Peyer's patch (tissue), 4 donors: ENCODE measurements at regions not wholly inside any gene's neighbourhood (a gene's known extent, or its start where the extent isn't known, plus 50 kb on each side); places are given as distances from the start of the nearest gene placed in this dataset.

Source experiments
- DNase-seq, 3 donors: peaks; one replicate each; pipeline ENCODE4 v3.0.0-alpha.2; 2017 to 2019
- H3K27ac ChIP-seq, 4 donors: fragments of 200-600 bp; sonication (generic); one replicate each; pipeline ENCODE4 v1.5.1; 2016 to 2019
- H3K27me3 ChIP-seq, 2 donors: fragments of 200-600 bp; sonication (generic); one replicate each; pipeline ENCODE4 v1.5.1; 2019
- H3K36me3 ChIP-seq, 3 donors: fragments of 200-600 bp; sonication (generic); one replicate each; pipeline ENCODE4 v1.5.1; 2016 to 2019
- H3K4me1 ChIP-seq, 4 donors: fragments of 200-600 bp; sonication (generic); one replicate each; pipeline ENCODE4 v1.5.1; 2016 to 2019
- H3K4me3 ChIP-seq, 4 donors: fragments of 200-600 bp; sonication (generic); 1 replicate in 3 of 4; 2 replicates in 1 of 4; pipeline ENCODE4 v1.5.1; 2016 to 2019; ENCODE audit warnings: mild to moderate bottlenecking in 1 of 4
- H3K9me3 ChIP-seq, 4 donors: fragments of 200-600 bp; sonication (generic); one replicate each; pipeline ENCODE4 v1.5.1; 2016 to 2019; ENCODE audit warnings: mild to moderate bottlenecking in 1 of 4
- CTCF ChIP-seq, 6 experiments: fragments of 450-650 bp in 4 of 6; fragments of 200-600 bp in 2 of 6; sonication (generic) in 1 of 6; IDR thresholded peaks; one replicate each; pipeline ENCODE4 v1.5.1; 2017 to 2019; ENCODE audit warnings: antibody characterized with exemption in 6 of 6, mild to moderate bottlenecking in 3 of 6, moderate library complexity in 1 of 6
- POLR2A ChIP-seq, 2 donors: fragments of 450-650 bp; IDR thresholded peaks; one replicate each; pipeline ENCODE4 v1.5.1; 2017; ENCODE audit warnings: antibody characterized with exemption in 2 of 2, mild to moderate bottlenecking in 2 of 2, moderate library complexity in 2 of 2

DNA sequence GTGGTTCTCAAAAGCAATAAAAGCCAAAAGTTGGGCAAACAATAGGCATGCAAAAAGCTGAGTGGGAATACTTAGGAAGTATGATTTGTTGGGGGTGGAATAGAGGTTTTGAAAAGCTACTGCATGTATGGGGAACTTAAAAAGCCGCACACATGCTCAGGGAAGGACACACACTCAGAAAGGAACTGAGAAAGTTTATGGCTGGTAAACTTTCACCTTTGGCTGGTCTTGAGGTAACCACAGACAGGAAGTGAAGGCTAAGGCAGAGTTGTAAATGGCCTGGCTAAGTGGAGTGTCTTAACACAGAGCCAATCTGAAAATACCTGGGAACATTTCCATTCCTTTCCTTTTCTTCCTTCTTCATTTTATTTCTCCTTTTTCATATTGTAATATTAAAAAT, 134.5 kb upstream of the EXOC2 start:
- no peak for TF ChIP-seq POLR2A (IDR thresholded peaks at IDR 0.05)
- TF ChIP-seq CTCF (IDR thresholded peaks at IDR 0.05), result no peak
- H3K9me3 ChIP-seq, result peaks cover 0 to 4% (median 0%) of the 10 kb centered on the region in 4 donors
- DNase-seq, result no peak
- no peaks in the 10 kb centered on the region for H3K36me3 ChIP-seq
- no peak overlapping the region for H3K27ac ChIP-seq
- no peaks in the 10 kb centered on the region for H3K4me1 ChIP-seq
- H3K4me3 ChIP-seq, result no peak overlapping the region
- no peaks in the 10 kb centered on the region for H3K27me3 ChIP-seq

DNA sequence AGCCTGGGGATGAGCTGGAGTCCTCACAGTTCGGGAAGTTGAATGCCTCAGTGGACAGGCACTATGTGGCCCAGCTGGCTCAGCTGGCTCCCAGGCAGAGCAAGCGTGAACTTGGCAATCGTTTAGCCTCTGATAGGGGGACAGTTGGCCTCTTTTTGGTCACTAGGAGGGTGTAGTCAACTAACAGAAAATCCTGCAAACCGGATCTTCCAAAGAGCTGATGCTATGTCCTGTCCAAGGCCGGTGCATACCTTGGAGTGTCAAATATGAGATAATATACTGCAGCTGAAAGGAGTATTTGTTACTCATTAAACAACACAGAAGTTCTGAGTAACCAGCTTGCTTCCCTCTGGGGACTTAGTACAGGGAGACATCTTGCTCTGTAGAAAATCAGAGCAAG, 126.2 kb upstream of the EXOC2 start:
- H3K4me1 ChIP-seq, result peaks cover 0 to 12% (median 0%) of the 10 kb centered on the region in 4 donors
- no peaks in the 10 kb centered on the region for H3K27me3 ChIP-seq
- no peak for TF ChIP-seq CTCF (IDR thresholded peaks at IDR 0.05)
- TF ChIP-seq POLR2A (IDR thresholded peaks at IDR 0.05), result no peak
- no peak overlapping the region for H3K27ac ChIP-seq
- H3K36me3 ChIP-seq, result no peaks in the 10 kb centered on the region
- H3K9me3 ChIP-seq, result no peaks in the 10 kb centered on the region
- no peak for DNase-seq
- no peak overlapping the region for H3K4me3 ChIP-seq

- H3K4me1 ChIP-seq, result peaks cover 0 to 12% (median 0%) of the 10 kb centered on the region in 4 donors
- H3K36me3 ChIP-seq, result no peaks in the 10 kb centered on the region
- DNase-seq, result no peak
- H3K4me3 ChIP-seq, result no peak overlapping the region
- no peaks in the 10 kb centered on the region for H3K9me3 ChIP-seq
- no peak overlapping the region for H3K27ac ChIP-seq
- H3K27me3 ChIP-seq, result no peaks in the 10 kb centered on the region
- TF ChIP-seq CTCF (IDR thresholded peaks at IDR 0.05) (no peak), POLR2A (IDR thresholded peaks at IDR 0.05) (no peak)
Observed at GRCh38 chr6:818196-818595, 125.3 kb upstream of the EXOC2 start.

GRCh38 chr6:816510-817084, 123.7 kb upstream of the EXOC2 start:
- TF ChIP-seq POLR2A (IDR thresholded peaks at IDR 0.05), result no peak
- no peak for TF ChIP-seq CTCF (IDR thresholded peaks at IDR 0.05)
- peaks cover 0 to 12% (median 0%) of the 10 kb centered on the region in 4 donors for H3K4me1 ChIP-seq
- DNase-seq, result no peak
- H3K9me3 ChIP-seq, result no peaks in the 10 kb centered on the region
- H3K36me3 ChIP-seq, result no peaks in the 10 kb centered on the region
- H3K4me3 ChIP-seq, result no peak overlapping the region
- no peaks in the 10 kb centered on the region for H3K27me3 ChIP-seq
- no peak overlapping the region for H3K27ac ChIP-seq

GRCh38 chr6:815348-815738, 122.4 kb upstream of the EXOC2 start:
- DNase-seq, result no peak
- H3K27ac ChIP-seq, result no peak overlapping the region
- peaks cover 0 to 12% (median 0%) of the 10 kb centered on the region in 4 donors for H3K4me1 ChIP-seq
- no peaks in the 10 kb centered on the region for H3K36me3 ChIP-seq
- no peak overlapping the region for H3K4me3 ChIP-seq
- TF ChIP-seq CTCF (IDR thresholded peaks at IDR 0.05) (no peak), POLR2A (IDR thresholded peaks at IDR 0.05) (no peak)
- no peaks in the 10 kb centered on the region for H3K27me3 ChIP-seq
- no peaks in the 10 kb centered on the region for H3K9me3 ChIP-seq
